COLO829 (cell line): ENCODE measurements at regions not wholly inside any gene's neighbourhood (a gene's known extent, or its start where the extent isn't known, plus 50 kb on each side); places are given as distances from the start of the nearest gene placed in this dataset.

Source experiments
- DNase-seq: peaks from one replicate; pipeline ENCODE4 v3.0.0; 2012; ENCODE audit warnings: low spot score

DNA sequence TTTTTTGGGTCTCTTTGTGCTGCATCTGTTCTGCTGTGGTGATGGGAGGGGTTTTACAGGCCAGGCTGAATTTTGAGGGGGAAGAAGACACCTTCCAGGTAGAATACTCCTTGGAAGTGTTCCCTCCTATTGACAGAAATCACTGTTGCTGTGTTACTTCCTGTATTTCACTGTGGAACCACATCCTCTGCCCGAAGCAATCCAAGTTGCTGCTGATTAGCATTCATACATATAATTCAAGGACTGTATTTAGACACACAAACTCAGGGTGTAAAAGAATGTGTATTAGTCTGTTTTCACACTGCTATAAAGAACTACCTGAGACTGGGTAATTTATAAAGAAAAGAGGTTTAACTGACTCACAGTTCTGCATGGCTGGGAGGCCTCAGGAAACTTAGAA is 50.6 kb upstream of the TMEM244 start:
- DNase-seq, result no peak
